IMR-90 (cell line): ENCODE measurements at regions not wholly inside any gene's neighbourhood (a gene's known extent, or its start where the extent isn't known, plus 50 kb on each side); places are given as distances from the start of the nearest gene placed in this dataset.

Source experiments
- ATAC-seq: fragments of 200-7000 bp; cut with Tn5 transposase; 2 replicates; pipeline ENCODE4 v1.9.1; 2020; ENCODE audit warnings: low read depth, mild to moderate bottlenecking, moderate library complexity
- BruUV-seq: library from RNA; stranded (reverse); fragments of 400-500 nt; replicated peaks from 2 replicates; lab custom pipeline; 2021; lab: Mats Ljungman, UMichigan
- CTCF ChIA-PET: fragments of 300-600 bp; formaldehyde crosslinking; extraction: SDS; loops from one replicate; lab custom pipeline; 2021; ENCODE audit warnings: antibody characterized with exemption; lab: Yijun Ruan, JAX
- POLR2A ChIA-PET: fragments of 300-600 bp; sonication (Branson Sonifier 250); formaldehyde crosslinking; loops from one replicate; lab custom pipeline; 2022; ENCODE audit warnings: antibody characterized with exemption; ENCODE audit not compliant: unreplicated experiment; lab: Charles Lee
- DNase-seq: peaks from one replicate; pipeline ENCODE4 v3.0.0; 2013
- H2AFZ ChIP-seq: replicated peaks from 2 replicates; pipeline ENCODE3; 2013; ENCODE audit warnings: low read length, mild to moderate bottlenecking; ENCODE audit not compliant: poor library complexity
- H2AK5ac ChIP-seq: 2 replicates; pipeline ENCODE4 v1.6.1; 2013; ENCODE audit warnings: low read depth, low read length, inconsistent platforms
- H2AK9ac ChIP-seq: replicated peaks from 2 replicates; pipeline ENCODE3; 2013; ENCODE audit warnings: mild to moderate bottlenecking, low read depth, low read length, moderate library complexity; ENCODE audit not compliant: poor library complexity
- H2BK120ac ChIP-seq: 2 replicates; pipeline ENCODE4 v1.6.1; 2013; ENCODE audit warnings: low read depth, low read length, inconsistent platforms
- H2BK15ac ChIP-seq: 3 replicates; pipeline ENCODE4 v1.6.1; 2013; ENCODE audit warnings: low read depth, low read length, inconsistent platforms
- H2BK20ac ChIP-seq: 2 replicates; pipeline ENCODE4 v1.6.1; 2013; ENCODE audit warnings: low read depth, mild to moderate bottlenecking, inconsistent platforms, low read length, moderate library complexity
- H2BK5ac ChIP-seq: 2 replicates; pipeline ENCODE4 v1.6.1; 2013; ENCODE audit warnings: mild to moderate bottlenecking, low read depth, low read length, inconsistent platforms; ENCODE audit not compliant: poor library complexity, severe bottlenecking
- H3K14ac ChIP-seq: replicated peaks from 2 replicates; pipeline ENCODE4 v1.6.1; 2013; ENCODE audit warnings: low read depth, low read length, inconsistent platforms
- H3K18ac ChIP-seq: 2 replicates; pipeline ENCODE4 v1.6.1; 2013; ENCODE audit warnings: low read depth, low read length, control low read depth
- H3K23ac ChIP-seq: 2 replicates; pipeline ENCODE4 v1.6.1; 2013; ENCODE audit warnings: low read depth, low read length, inconsistent platforms
- H3K27ac ChIP-seq: 2 replicates; pipeline ENCODE4 v1.5.1; 2013; ENCODE audit warnings: mild to moderate bottlenecking, control low read depth, low read length; ENCODE audit not compliant: insufficient read depth
- H3K27me3 ChIP-seq: 2 replicates; pipeline ENCODE4 v1.6.1; 2013; ENCODE audit warnings: low read length; ENCODE audit not compliant: control insufficient read depth, insufficient read depth
- H3K36me3 ChIP-seq: 2 replicates; pipeline ENCODE4 v1.6.1; 2013; ENCODE audit warnings: low read length, mixed read lengths; ENCODE audit not compliant: control insufficient read depth, insufficient read depth
- H3K4ac ChIP-seq: 2 replicates; pipeline ENCODE4 v1.6.1; 2013; ENCODE audit warnings: low read depth, low read length, inconsistent platforms
- H3K4me1 ChIP-seq: 2 replicates; pipeline ENCODE4 v1.6.1; 2013; ENCODE audit warnings: low read length, mixed read lengths; ENCODE audit not compliant: control insufficient read depth, insufficient read depth
- H3K4me2 ChIP-seq: 2 replicates; pipeline ENCODE4 v1.6.1; 2013; ENCODE audit warnings: low read depth, mild to moderate bottlenecking, control low read depth, low read length, moderate library complexity
- H3K4me3 ChIP-seq: 2 replicates; pipeline ENCODE4 v1.5.1; 2013; ENCODE audit warnings: low read depth, mild to moderate bottlenecking, control low read depth, low read length, moderate library complexity; ENCODE audit not compliant: insufficient read depth
- H3K56ac ChIP-seq: 2 replicates; pipeline ENCODE4 v1.6.1; 2013; ENCODE audit warnings: low read length, inconsistent platforms; ENCODE audit not compliant: insufficient read depth; ENCODE audit errors: extremely low read depth
- H3K79me1 ChIP-seq, 2 experiments: 2 replicates each; pipeline ENCODE4 v1.6.1; 2013; ENCODE audit warnings: low read length in 2 of 2, inconsistent platforms in 1 of 2, low read depth in 1 of 2
- H3K9ac ChIP-seq: 2 replicates; pipeline ENCODE4 v1.6.1; 2013; ENCODE audit warnings: low read depth, low read length, control low read depth
- H3K9me1 ChIP-seq: 2 replicates; pipeline ENCODE4 v1.6.1; 2013; ENCODE audit warnings: low read length, inconsistent platforms; ENCODE audit not compliant: insufficient read depth
- H3K9me3 ChIP-seq: 2 replicates; pipeline ENCODE4 v1.6.1; 2013; ENCODE audit warnings: low read length; ENCODE audit not compliant: control insufficient read depth, insufficient read depth
- H4K20me1 ChIP-seq: 2 replicates; pipeline ENCODE4 v1.6.1; 2013; ENCODE audit warnings: low read length, inconsistent platforms; ENCODE audit not compliant: insufficient read depth
- H4K5ac ChIP-seq: 2 replicates; pipeline ENCODE4 v1.6.1; 2013; ENCODE audit warnings: mild to moderate bottlenecking, low read depth, low read length, control low read depth
- H4K8ac ChIP-seq, 2 experiments: 2 replicates each; pipeline ENCODE4 v1.6.1; 2013; ENCODE audit warnings: low read depth in 2 of 2, low read length in 2 of 2, control low read depth in 1 of 2, inconsistent platforms in 1 of 2
- H4K91ac ChIP-seq: 2 replicates; pipeline ENCODE4 v1.6.1; 2013; ENCODE audit warnings: low read depth, low read length, inconsistent platforms; ENCODE audit not compliant: insufficient read depth
- BHLHE40 ChIP-seq: fragments of 150-350 bp; IDR thresholded peaks from 2 replicates; pipeline ENCODE4 v1.6.1; 2016; ENCODE audit warnings: mild to moderate bottlenecking, low read depth, low read length
- SMC3 ChIP-seq: fragments of 150-350 bp; IDR thresholded peaks from 2 replicates; pipeline ENCODE4 v1.6.1; 2016; ENCODE audit warnings: low read depth, mild to moderate bottlenecking, antibody characterized with exemption, low read length, moderate library complexity
- WGBS, 2 experiments: methylation state at CpG; one replicate each; pipeline versions ENCODE4 v1.1.5 to v1.1.7; 2013; ENCODE audit warnings: missing lambda C conversion rate in 2 of 2; ENCODE audit not compliant: insufficient read length in 1 of 2; ENCODE audit errors: extremely low coverage in 2 of 2; 5-methylcytosine and 5-hydroxymethylcytosine counted together
- dilution Hi-C: fragments of 300-500 bp; cut with HindIII; formaldehyde crosslinking; loops from one replicate; pipeline ENCODE4 v1.14.3; 2018; ENCODE audit warnings: low sequenced_read_pairs; ENCODE audit not compliant: unreplicated experiment
- in situ Hi-C: fragments of 300-500 bp; cut with MboI; formaldehyde crosslinking; loops from 3 replicates; pipeline ENCODE4 v1.14.3; 2019; ENCODE audit warnings: low sequenced_read_pairs, inconsistent platforms, mixed read lengths
- intact Hi-C: fragments of 100-400 bp; cut with micrococcal nuclease; formaldehyde crosslinking; loops from 2 replicates; pipeline ENCODE4 v1.10.0; 2022

DNA sequence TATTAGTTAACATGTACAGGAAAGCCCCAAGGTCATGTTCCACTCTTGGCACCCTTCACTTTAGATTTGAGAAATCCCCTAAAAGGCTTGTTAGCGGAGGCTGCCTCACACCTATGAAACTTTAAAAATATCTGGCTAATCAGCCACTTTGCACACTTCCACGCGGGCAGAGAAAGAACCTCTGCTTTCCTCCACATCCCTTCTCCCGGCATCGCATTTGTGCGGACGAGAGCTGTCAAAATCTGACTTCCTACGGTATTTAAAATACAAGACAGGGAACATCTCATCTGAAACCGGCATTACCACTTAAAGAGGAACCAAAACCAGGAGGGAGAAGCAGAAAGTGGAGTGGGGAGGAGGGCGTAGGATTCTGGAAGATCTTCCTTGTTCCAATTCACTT lies 422.3 kb downstream of the TMEM114 start:
- TF ChIP-seq SMC3, result no peak
- no peak for TF ChIP-seq BHLHE40
- dilution Hi-C loops, result no loop called here

More for the DNA sequence above, 422.3 kb downstream of the TMEM114 start:
- Histone ChIP-seq H2BK5ac (no peak overlapping the region), H2AK5ac (no peak overlapping the region), H3K36me3 (no peaks in the 10 kb centered on the region), H2AFZ (no peak overlapping the region), H4K5ac (no peak overlapping the region), H3K4me1 (no peaks in the 10 kb centered on the region), H3K56ac (no peak overlapping the region), H3K27me3 (no peaks in the 10 kb centered on the region), H2BK120ac (no peak overlapping the region), H3K4me3 (no peak overlapping the region), H3K9me1 (no peaks in the 10 kb centered on the region), H3K79me1 (no peaks in the 10 kb centered on the region), H3K18ac (no peak overlapping the region), H2BK15ac (no peak overlapping the region), H3K4me2 (no peak overlapping the region), H3K14ac (no peak overlapping the region), H3K9me3 (peaks cover 26% of the 10 kb centered on the region), H4K8ac (no peak overlapping the region), H4K91ac (no peak overlapping the region), H2AK9ac (no peak overlapping the region), H2BK20ac (no peak overlapping the region), H3K23ac (no peak overlapping the region), H3K27ac (no peak overlapping the region), H3K4ac (no peak overlapping the region), H4K20me1 (no peaks in the 10 kb centered on the region), H3K9ac (no peak overlapping the region)
- CTCF ChIA-PET, result no interaction called here
- 80% methylated on average over 1 of the region's 10 CpGs; no CpG with 5 or more reads in 1 of the 2 experiments for WGBS, 2 experiments
- intact Hi-C loops (no loop called here), in situ Hi-C loops (no loop called here)
- POLR2A ChIA-PET, result no interaction called here
- no TSS peak for BruUV-seq
- no peak for ATAC-seq
- DNase-seq, result no peak
